Mononuclear cell (primary cell): ENCODE measurements at regions not wholly inside any gene's neighbourhood (a gene's known extent, or its start where the extent isn't known, plus 50 kb on each side); places are given as distances from the start of the nearest gene placed in this dataset.

Experiments
- H3K27me3 ChIP-seq: 2 replicates; pipeline ENCODE4 v1.6.0; 2011; ENCODE audit warnings: low read length, control low read depth; ENCODE audit not compliant: insufficient read depth
- H3K4me1 ChIP-seq: 2 replicates; pipeline ENCODE4 v1.5.1; 2011; ENCODE audit warnings: mild to moderate bottlenecking, low read length, control low read depth; ENCODE audit not compliant: insufficient read depth
- H3K4me3 ChIP-seq: 2 replicates; pipeline ENCODE4 v1.5.1; 2011; ENCODE audit warnings: mild to moderate bottlenecking, low read length, moderate library complexity
- H3K9me3 ChIP-seq: 2 replicates; pipeline ENCODE4 v1.5.1; 2011; ENCODE audit warnings: low read depth, mild to moderate bottlenecking, control low read depth, low read length

- H3K27me3 ChIP-seq, result peaks cover 25% of the 10 kb centered on the region
- H3K4me1 ChIP-seq, result no peaks in the 10 kb centered on the region
- no peaks in the 10 kb centered on the region for H3K9me3 ChIP-seq
- no peak overlapping the region for H3K4me3 ChIP-seq
Observed at GRCh38 chr1:157193219-157193618, 55.0 kb upstream of the ETV3 start.

GRCh38 chr1:157189986-157190982 is 52.1 kb upstream of the ETV3 start:
- Histone ChIP-seq H3K9me3 (no peaks in the 10 kb centered on the region), H3K27me3 (peaks cover 17% of the 10 kb centered on the region), H3K4me1 (no peaks in the 10 kb centered on the region), H3K4me3 (no peak overlapping the region)

GRCh38 chr1:157189096-157189495 is 50.9 kb upstream of the ETV3 start:
- Histone ChIP-seq H3K4me3 (no peak overlapping the region), H3K9me3 (no peaks in the 10 kb centered on the region), H3K4me1 (no peaks in the 10 kb centered on the region), H3K27me3 (peaks cover 9% of the 10 kb centered on the region)
